ENCODE measurements at regions not wholly inside any gene's neighbourhood (a gene's known extent, or its start where the extent isn't known, plus 50 kb on each side); places are given as distances from the start of the nearest gene placed in this dataset.

DNA sequence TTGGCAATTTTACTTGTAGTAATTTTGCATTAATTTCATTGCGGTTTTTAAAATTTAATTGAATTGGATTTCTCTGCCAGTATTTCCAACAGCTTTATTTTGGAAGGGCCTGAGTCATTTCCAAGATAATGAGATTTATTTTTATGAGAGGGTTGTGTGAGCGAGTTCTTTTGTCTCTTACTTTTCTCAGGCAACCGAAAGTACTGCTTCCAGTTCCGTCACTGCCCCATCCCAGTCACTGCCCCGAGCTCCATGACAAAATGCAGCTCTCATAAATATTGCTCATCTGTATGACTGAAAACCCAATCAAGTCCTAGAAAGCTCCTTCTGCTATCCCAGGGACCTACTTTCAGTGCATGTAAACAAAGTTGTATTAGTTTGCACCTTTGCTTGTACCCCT, 468.4 kb upstream of the SEMA3D start:
- TF ChIP-seq CTCF (optimal IDR thresholded peaks at IDR 0.05 in 1 of 3, IDR thresholded peaks at IDR 0.05 in 1 of 3, conservative IDR thresholded peaks at IDR 0.05 in 1 of 3; ENCODE audit: extremely low read depth in 1 of 3, insufficient read depth in 2 of 3, low read length in 3 of 3) (no peak), EZH2 (IDR thresholded peaks at IDR 0.05; ENCODE audit: low read length) (no peak)

All from keratinocyte (primary cell).